ENCODE measurements at regions not wholly inside any gene's neighbourhood (a gene's known extent, or its start where the extent isn't known, plus 50 kb on each side); places are given as distances from the start of the nearest gene placed in this dataset.

- no peak overlapping the region for H3K9ac ChIP-seq (ENCODE audit: low read depth, low read length)
- H3K9me3 ChIP-seq (replicated peaks; ENCODE audit: low read length), result no peaks in the 10 kb centered on the region
- H3K4me2 ChIP-seq (ENCODE audit: low read length), result no peak overlapping the region
- no peaks in the 10 kb centered on the region for H3K36me3 ChIP-seq (ENCODE audit: insufficient read depth, low read length)
- no peak overlapping the region for H3K4me3 ChIP-seq (ENCODE audit: low read length)
- H3K4me1 ChIP-seq (ENCODE audit: control insufficient read depth, insufficient read depth, low read length), result no peaks in the 10 kb centered on the region
- peaks cover 5% of the 10 kb centered on the region for H3K27me3 ChIP-seq (ENCODE audit: control insufficient read depth, insufficient read depth, low read length)
Observed at GRCh38 chr16:80459331-80459777, 81.4 kb upstream of the DYNLRB2 start.

- no peaks in the 10 kb centered on the region for H3K36me3 ChIP-seq (ENCODE audit: insufficient read depth, low read length)
- H3K4me1 ChIP-seq (ENCODE audit: control insufficient read depth, insufficient read depth, low read length), result no peaks in the 10 kb centered on the region
- H3K4me2 ChIP-seq (ENCODE audit: low read length), result no peak overlapping the region
- H3K27me3 ChIP-seq (ENCODE audit: control insufficient read depth, insufficient read depth, low read length), result peaks cover 5% of the 10 kb centered on the region
- no peak overlapping the region for H3K4me3 ChIP-seq (ENCODE audit: low read length)
- H3K9ac ChIP-seq (ENCODE audit: low read depth, low read length), result no peak overlapping the region
- no peaks in the 10 kb centered on the region for H3K9me3 ChIP-seq (replicated peaks; ENCODE audit: low read length)
Observed at GRCh38 chr16:80457871-80458270, 82.9 kb upstream of the DYNLRB2 start.

GRCh38 chr16:80454802-80455201 lies 86.0 kb upstream of the DYNLRB2 start:
- Histone ChIP-seq H3K4me3 (ENCODE audit: low read length) (no peak overlapping the region), H3K9ac (ENCODE audit: low read depth, low read length) (no peak overlapping the region), H3K4me2 (ENCODE audit: low read length) (no peak overlapping the region), H3K27me3 (ENCODE audit: control insufficient read depth, insufficient read depth, low read length) (peaks cover 16% of the 10 kb centered on the region), H3K9me3 (replicated peaks; ENCODE audit: low read length) (no peaks in the 10 kb centered on the region), H3K36me3 (ENCODE audit: insufficient read depth, low read length) (no peaks in the 10 kb centered on the region), H3K4me1 (ENCODE audit: control insufficient read depth, insufficient read depth, low read length) (no peaks in the 10 kb centered on the region)

GRCh38 chr16:80449392-80449791 lies 91.4 kb upstream of the DYNLRB2 start:
- H3K9me3 ChIP-seq (replicated peaks; ENCODE audit: low read length), result no peaks in the 10 kb centered on the region
- no peak overlapping the region for H3K4me2 ChIP-seq (ENCODE audit: low read length)
- H3K4me1 ChIP-seq (ENCODE audit: control insufficient read depth, insufficient read depth, low read length), result no peaks in the 10 kb centered on the region
- H3K4me3 ChIP-seq (ENCODE audit: low read length), result no peak overlapping the region
- no peak overlapping the region for H3K9ac ChIP-seq (ENCODE audit: low read depth, low read length)
- H3K36me3 ChIP-seq (ENCODE audit: insufficient read depth, low read length), result no peaks in the 10 kb centered on the region
- H3K27me3 ChIP-seq (ENCODE audit: control insufficient read depth, insufficient read depth, low read length), result peaks cover 11% of the 10 kb centered on the region

- H3K4me2 ChIP-seq (ENCODE audit: low read length), result no peak overlapping the region
- H3K4me1 ChIP-seq (ENCODE audit: control insufficient read depth, insufficient read depth, low read length), result no peaks in the 10 kb centered on the region
- no peaks in the 10 kb centered on the region for H3K9me3 ChIP-seq (replicated peaks; ENCODE audit: low read length)
- H3K27me3 ChIP-seq (ENCODE audit: control insufficient read depth, insufficient read depth, low read length), result peaks cover 8% of the 10 kb centered on the region
- no peak overlapping the region for H3K4me3 ChIP-seq (ENCODE audit: low read length)
- H3K9ac ChIP-seq (ENCODE audit: low read depth, low read length), result no peak overlapping the region
- no peaks in the 10 kb centered on the region for H3K36me3 ChIP-seq (ENCODE audit: insufficient read depth, low read length)
Observed at GRCh38 chr16:80447241-80447640, 93.6 kb upstream of the DYNLRB2 start.

- Histone ChIP-seq H3K4me2 (ENCODE audit: low read length) (no peak overlapping the region), H3K4me1 (ENCODE audit: control insufficient read depth, insufficient read depth, low read length) (no peaks in the 10 kb centered on the region), H3K36me3 (ENCODE audit: insufficient read depth, low read length) (no peaks in the 10 kb centered on the region), H3K9ac (ENCODE audit: low read depth, low read length) (no peak overlapping the region), H3K9me3 (replicated peaks; ENCODE audit: low read length) (no peaks in the 10 kb centered on the region), H3K4me3 (ENCODE audit: low read length) (no peak overlapping the region), H3K27me3 (ENCODE audit: control insufficient read depth, insufficient read depth, low read length) (peaks cover 8% of the 10 kb centered on the region)
Observed at GRCh38 chr16:80442779-80443178, 98.0 kb upstream of the DYNLRB2 start.

GRCh38 chr16:80441935-80442334 lies 98.9 kb upstream of the DYNLRB2 start:
- Histone ChIP-seq H3K4me1 (ENCODE audit: control insufficient read depth, insufficient read depth, low read length) (no peaks in the 10 kb centered on the region), H3K36me3 (ENCODE audit: insufficient read depth, low read length) (no peaks in the 10 kb centered on the region), H3K27me3 (ENCODE audit: control insufficient read depth, insufficient read depth, low read length) (peaks cover 8% of the 10 kb centered on the region), H3K4me3 (ENCODE audit: low read length) (no peak overlapping the region), H3K4me2 (ENCODE audit: low read length) (no peak overlapping the region), H3K9ac (ENCODE audit: low read depth, low read length) (no peak overlapping the region), H3K9me3 (replicated peaks; ENCODE audit: low read length) (no peaks in the 10 kb centered on the region)

- Histone ChIP-seq H3K4me3 (ENCODE audit: low read length) (no peak overlapping the region), H3K27me3 (ENCODE audit: control insufficient read depth, insufficient read depth, low read length) (peaks cover 14% of the 10 kb centered on the region), H3K9me3 (replicated peaks; ENCODE audit: low read length) (no peaks in the 10 kb centered on the region), H3K4me2 (ENCODE audit: low read length) (no peak overlapping the region), H3K9ac (ENCODE audit: low read depth, low read length) (no peak overlapping the region), H3K4me1 (ENCODE audit: control insufficient read depth, insufficient read depth, low read length) (no peaks in the 10 kb centered on the region), H3K36me3 (ENCODE audit: insufficient read depth, low read length) (no peaks in the 10 kb centered on the region)
Observed at GRCh38 chr16:80440667-80441066, 100.1 kb upstream of the DYNLRB2 start.

GRCh38 chr16:80437707-80438106 lies 103.1 kb upstream of the DYNLRB2 start:
- H3K27me3 ChIP-seq (ENCODE audit: control insufficient read depth, insufficient read depth, low read length), result peaks cover 14% of the 10 kb centered on the region
- H3K4me1 ChIP-seq (ENCODE audit: control insufficient read depth, insufficient read depth, low read length), result no peaks in the 10 kb centered on the region
- no peak overlapping the region for H3K4me3 ChIP-seq (ENCODE audit: low read length)
- no peak overlapping the region for H3K9ac ChIP-seq (ENCODE audit: low read depth, low read length)
- H3K9me3 ChIP-seq (replicated peaks; ENCODE audit: low read length), result no peaks in the 10 kb centered on the region
- no peaks in the 10 kb centered on the region for H3K36me3 ChIP-seq (ENCODE audit: insufficient read depth, low read length)
- no peak overlapping the region for H3K4me2 ChIP-seq (ENCODE audit: low read length)

- Histone ChIP-seq H3K4me2 (ENCODE audit: low read length) (no peak overlapping the region), H3K4me1 (ENCODE audit: control insufficient read depth, insufficient read depth, low read length) (no peaks in the 10 kb centered on the region), H3K9ac (ENCODE audit: low read depth, low read length) (no peak overlapping the region), H3K4me3 (ENCODE audit: low read length) (no peak overlapping the region), H3K27me3 (ENCODE audit: control insufficient read depth, insufficient read depth, low read length) (peaks cover 10% of the 10 kb centered on the region), H3K9me3 (replicated peaks; ENCODE audit: low read length) (no peaks in the 10 kb centered on the region), H3K36me3 (ENCODE audit: insufficient read depth, low read length) (no peaks in the 10 kb centered on the region)
Observed at GRCh38 chr16:80436510-80436909, 104.3 kb upstream of the DYNLRB2 start.

- Histone ChIP-seq H3K4me3 (ENCODE audit: low read length) (no peak overlapping the region), H3K4me2 (ENCODE audit: low read length) (no peak overlapping the region), H3K27me3 (ENCODE audit: control insufficient read depth, insufficient read depth, low read length) (peaks cover 6% of the 10 kb centered on the region), H3K9ac (ENCODE audit: low read depth, low read length) (no peak overlapping the region), H3K4me1 (ENCODE audit: control insufficient read depth, insufficient read depth, low read length) (no peaks in the 10 kb centered on the region), H3K36me3 (ENCODE audit: insufficient read depth, low read length) (no peaks in the 10 kb centered on the region), H3K9me3 (replicated peaks; ENCODE audit: low read length) (no peaks in the 10 kb centered on the region)
Observed at GRCh38 chr16:80433623-80434022, 107.2 kb upstream of the DYNLRB2 start.

- H3K36me3 ChIP-seq (ENCODE audit: insufficient read depth, low read length), result no peaks in the 10 kb centered on the region
- no peaks in the 10 kb centered on the region for H3K9me3 ChIP-seq (replicated peaks; ENCODE audit: low read length)
- no peaks in the 10 kb centered on the region for H3K4me1 ChIP-seq (ENCODE audit: control insufficient read depth, insufficient read depth, low read length)
Observed at GRCh38 chr16:80427795-80428194, 113.0 kb upstream of the DYNLRB2 start.

More at GRCh38 chr16:80427795-80428194, 113.0 kb upstream of the DYNLRB2 start:
- Histone ChIP-seq H3K4me3 (ENCODE audit: low read length) (no peak overlapping the region), H3K4me2 (ENCODE audit: low read length) (no peak overlapping the region), H3K9ac (ENCODE audit: low read depth, low read length) (no peak overlapping the region), H3K27me3 (ENCODE audit: control insufficient read depth, insufficient read depth, low read length) (no peaks in the 10 kb centered on the region)
